Activated T-cell treated with anti-CD3 and anti-CD28 coated beads for 1 hour (primary cell): ENCODE measurements at regions not wholly inside any gene's neighbourhood (a gene's known extent, or its start where the extent isn't known, plus 50 kb on each side); places are given as distances from the start of the nearest gene placed in this dataset.

Experiments used
- DNase-seq: peaks from one replicate; pipeline ENCODE4 v3.0.0-alpha.2; 2020; ENCODE audit warnings: low read depth

DNA sequence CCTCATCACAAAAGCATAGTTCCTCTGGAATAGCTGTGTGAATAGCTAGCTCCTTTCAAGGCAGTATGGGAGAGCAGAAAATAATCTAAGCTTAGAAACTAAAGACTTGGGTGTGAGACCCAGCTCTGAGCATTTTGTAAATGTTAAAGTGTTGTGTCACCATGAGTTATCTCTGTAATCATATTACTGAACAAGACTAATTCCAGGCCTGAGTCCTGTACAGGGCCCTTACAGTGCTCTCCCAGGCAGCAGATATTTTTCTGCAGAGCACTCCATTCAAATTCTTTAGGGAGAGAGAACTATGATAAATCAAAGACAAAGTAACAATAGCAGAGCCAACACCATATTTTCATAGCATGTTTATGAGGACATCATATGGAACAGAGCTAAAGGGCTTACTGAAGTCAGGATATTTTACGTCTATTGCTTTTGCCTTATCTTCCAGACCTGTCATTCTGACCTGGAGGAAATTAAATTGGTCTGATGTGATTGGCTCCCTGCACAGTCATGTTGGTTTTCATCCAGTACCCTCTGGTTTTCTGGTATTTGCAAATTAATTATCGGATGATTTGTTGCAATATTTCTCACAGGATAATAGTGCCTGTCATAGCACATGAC, 172.6 kb upstream of the PPP2R3A start:
- DNase-seq: no peak

DNA sequence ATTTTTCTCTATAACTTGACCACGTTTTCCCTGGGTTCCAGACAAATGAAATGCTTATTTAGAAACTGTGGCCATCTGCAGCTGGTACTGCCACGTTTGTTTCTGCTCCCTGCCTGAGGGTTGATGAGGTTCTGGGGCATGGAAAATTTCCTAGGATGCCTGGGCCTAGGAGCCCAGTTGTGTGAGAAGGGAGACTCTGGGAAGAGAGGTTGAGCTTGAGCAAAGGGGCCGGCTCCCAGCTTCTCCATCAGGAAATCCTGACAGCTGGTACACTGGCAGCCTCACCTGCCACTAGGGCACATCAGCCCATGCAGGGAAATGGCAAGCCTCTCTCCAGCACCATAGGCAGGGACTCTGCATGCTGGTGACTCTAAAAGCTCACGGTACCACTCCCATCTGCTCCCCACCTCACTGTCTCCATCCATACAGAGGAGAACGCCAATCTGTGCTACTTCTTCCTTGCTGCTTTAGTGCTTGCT, 165.4 kb upstream of the PPP2R3A start:
- no peak for DNase-seq

GRCh38 chr3:135801018-135801417, 164.5 kb upstream of the PPP2R3A start:
- no peak for DNase-seq

- no peak for DNase-seq
Observed at GRCh38 chr3:135802171-135802570, 163.4 kb upstream of the PPP2R3A start.

GRCh38 chr3:135803028-135803692, 162.4 kb upstream of the PPP2R3A start:
- DNase-seq: no peak

DNA sequence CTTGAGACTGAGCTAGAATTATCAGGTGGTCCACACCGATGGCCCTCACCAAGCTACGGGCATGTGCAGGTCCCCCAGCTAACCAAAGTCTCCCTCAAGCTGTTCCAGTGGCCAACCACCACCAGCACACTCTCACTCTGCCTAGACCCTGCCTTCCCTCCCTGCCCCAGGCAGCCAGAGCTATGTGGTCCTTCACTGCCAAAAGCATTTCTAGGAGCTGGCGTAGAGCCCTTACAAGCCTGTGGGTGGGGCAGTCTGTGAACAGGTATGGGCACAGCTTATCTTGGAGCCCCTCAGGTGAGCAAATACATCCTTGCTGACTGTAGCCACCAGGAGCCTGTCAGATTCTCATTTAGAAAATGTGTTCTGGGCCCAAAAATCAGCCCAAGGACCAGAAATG, 159.8 kb upstream of the PPP2R3A start:
- DNase-seq: no peak

DNA sequence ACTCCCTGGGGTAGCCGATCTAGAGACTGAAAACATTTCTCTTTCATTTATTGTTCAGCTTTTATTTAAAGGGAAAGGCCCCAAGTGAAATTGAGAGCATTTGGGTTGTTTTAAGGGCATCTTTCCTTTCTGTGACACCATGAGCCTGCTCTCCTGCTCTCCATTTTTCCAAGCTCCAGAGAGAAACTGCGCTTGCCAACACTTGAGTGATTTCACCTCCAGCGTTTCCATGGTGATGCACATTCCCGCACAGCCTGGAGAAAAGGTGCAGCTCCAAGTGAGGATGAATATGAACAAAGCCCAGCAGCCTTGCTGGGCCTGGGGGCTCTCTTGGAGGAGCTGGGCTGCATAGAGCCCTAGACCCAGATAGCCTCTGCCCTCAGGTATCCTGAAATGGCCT, 159.2 kb upstream of the PPP2R3A start:
- DNase-seq: no peak

GRCh38 chr3:135807879-135808278, 157.6 kb upstream of the PPP2R3A start:
- no peak for DNase-seq

DNA sequence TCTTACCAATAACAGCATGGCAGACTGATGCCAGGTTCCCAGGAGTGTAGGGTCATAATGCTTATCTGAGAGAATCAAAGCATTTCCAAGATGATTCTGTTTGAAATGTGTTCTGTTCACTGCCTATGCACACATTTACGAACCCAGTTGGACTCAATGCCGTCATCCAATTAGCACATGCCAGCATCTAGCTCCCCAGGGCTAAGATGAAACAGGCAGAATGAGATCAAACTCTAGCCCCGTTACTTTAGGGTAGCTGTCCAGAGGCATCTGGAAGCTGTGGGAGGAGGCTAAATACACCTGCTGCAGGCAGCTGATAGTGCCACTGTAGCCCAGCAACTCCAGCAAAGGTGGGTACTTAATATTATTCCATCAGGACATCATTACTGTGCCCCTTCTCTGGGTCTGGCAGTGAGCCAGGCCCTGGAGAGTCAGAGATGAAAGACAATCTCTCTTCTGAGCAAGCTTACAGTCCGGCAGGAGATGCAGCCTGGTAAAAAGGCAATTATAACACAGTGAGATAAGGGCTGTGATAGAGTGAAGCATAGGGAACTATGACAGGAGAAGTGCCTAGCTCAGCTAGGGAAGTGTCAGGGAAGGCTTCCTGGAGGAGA, 156.4 kb upstream of the PPP2R3A start:
- DNase-seq: no peak

DNA sequence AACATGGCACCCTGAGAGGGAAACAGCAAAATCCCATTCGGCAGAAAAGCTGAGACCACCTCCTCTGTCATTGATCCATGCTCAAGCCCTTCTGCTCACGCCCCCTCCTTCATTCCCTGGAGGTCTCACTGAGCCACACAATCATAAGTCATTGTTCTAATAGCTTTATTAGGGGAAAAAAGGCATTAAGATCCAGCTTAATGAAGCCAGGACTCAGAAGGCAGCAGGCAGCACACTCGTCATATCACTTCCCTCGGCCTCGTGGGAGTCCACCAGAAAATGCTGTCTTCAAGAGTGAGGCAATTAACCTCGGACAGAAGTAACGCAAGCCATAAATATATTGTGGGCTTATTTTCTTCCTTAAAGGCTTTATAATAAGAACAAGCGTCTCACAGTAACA, 153.9 kb upstream of the PPP2R3A start:
- no peak for DNase-seq

GRCh38 chr3:135812057-135812456, 153.5 kb upstream of the PPP2R3A start:
- no peak for DNase-seq

- no peak for DNase-seq
Observed at GRCh38 chr3:135834465-135834864, 131.1 kb upstream of the PPP2R3A start.

DNA sequence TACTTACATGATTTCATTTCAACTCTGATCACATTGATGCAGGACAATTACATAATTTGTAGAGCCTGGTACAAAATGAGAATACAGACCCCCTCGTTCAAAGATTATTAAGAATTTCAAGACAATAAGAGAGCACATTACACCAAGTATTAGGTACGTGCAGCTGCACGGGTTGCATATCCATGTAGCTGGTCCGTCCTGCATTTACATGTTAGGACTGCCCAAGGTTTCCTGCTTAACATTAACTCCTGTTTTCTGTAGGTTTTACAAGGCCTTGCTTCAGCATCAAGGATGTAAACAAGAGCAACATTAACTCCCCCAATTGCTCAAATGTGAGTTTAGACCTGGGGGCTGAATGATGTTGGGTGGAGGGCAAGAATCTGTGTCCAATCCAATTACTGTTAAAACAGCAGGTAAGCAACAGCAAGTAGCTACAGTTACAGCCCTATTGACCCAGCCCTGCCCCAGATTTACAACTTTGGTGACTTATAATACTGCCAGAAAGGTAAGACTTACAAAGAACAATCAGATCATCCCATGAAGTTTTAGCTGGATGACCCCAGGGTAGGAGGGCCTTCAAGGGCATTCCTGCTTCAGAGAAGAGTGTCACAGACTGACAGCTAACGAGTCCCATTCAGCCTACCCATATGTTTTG, 127.4 kb upstream of the PPP2R3A start:
- no peak for DNase-seq

DNA sequence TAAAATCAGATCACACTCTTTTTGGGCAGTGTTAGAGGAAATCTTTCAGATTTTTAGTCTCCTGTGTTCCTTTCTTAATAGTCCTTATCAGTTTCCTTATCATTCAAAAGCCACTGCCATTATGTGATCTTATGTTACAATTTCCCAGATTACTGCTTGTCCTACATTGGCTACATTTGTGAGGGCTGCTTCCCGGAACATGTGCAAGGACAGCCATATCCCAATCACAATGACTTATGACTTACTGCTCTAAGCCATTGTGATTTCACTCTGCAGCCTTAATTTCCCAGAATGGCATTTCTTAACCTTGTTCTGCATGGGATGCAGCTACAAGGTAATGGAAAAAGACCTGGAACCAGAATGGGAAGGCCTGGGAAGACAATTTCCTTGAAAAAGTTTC, 125.1 kb upstream of the PPP2R3A start:
- DNase-seq: no peak

DNA sequence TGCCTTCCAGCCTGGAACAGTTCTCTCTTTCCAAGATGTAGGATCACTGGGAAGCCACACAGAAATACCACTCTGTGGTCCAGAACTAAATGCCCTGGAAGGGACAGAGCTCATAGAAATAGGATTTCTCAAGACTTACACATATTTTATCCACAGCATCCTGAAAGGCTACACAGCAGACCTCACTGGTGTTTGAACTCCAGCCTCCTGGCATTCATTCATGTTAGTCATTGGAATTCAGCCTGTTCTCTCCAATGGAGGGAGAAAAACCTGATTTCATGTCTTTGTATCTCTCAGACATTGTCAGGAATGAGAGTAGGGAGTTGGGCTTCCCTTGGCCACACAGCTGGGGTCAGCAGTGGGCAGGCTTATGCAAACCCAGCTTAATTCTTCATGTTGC, 121.1 kb upstream of the PPP2R3A start:
- DNase-seq: no peak

DNA sequence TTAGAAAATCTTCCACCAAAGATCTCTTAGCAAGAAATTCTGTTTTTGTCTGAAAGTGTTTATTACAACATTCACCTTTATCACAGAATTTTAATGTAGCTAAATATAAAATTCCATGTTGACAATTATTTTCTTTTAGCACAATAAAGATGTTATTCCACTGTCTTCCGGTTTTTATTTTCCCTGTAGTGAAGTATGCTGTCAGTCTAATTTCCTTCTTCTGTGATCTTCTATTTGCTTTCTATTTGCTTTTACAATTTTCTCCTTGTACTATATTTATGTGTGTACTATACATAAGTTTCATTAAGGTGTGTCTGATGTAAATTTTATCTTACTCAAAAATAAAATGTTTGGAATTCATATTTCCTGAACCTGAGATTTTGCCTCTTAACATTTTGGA, 117.5 kb upstream of the PPP2R3A start:
- no peak for DNase-seq

DNA sequence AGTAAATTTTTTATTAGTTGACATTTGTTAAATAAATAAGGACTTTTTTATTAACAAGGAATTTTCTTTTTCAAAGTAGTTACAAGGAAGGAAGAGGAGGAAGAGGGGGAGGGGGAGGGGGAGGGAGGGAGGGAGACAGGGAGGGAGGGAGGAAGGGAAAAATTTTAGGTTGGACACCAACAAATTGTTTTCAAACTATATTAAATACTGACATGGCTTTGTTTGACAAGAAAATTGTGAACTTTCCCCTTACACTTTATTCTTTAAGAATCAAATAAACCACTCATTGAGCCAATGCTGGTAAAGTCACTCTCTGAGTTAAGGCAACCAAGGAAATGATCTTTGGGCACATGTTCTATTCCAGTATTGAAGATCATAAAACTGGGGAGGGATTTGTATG, 115.7 kb upstream of the PPP2R3A start:
- no peak for DNase-seq

DNA sequence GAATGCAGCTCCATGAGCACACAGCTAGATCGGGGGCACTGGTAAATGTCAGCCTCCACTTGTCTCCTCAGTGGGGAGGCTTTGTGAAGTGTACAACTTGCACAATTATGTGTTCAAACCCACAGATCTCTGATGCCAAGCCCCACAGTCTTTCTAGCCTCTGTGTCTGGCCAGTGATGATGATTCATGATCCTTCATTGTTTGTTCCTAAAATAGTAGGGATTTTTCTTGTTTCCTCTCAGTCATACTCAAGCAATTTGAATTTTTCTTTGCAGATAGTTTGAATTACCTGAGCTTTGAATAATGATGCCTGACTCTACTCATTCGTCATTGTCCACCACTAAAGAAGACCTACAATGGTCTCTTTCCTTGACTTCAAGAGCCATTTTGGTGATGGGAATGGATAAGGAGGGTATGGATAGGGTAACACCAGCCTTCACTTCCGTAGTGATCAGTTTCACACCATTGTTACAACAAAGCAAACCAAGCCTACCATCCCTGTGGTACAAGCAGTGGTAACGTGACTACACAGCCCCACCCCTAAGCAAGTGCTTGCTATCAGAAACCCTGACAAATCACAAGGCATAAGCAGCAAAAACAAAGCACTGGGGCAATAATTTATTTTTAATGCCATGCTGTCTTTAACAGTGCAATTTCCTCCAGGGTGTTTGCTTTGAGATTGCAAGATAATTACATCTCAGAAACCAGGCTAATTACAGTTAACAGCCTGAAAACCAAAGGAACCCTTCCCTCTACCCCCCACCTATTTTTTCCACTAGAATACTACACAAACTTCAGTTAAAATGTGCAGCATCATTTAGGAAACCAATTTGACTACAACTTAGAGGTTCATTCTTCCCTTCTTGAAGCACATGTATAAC, 114.1 kb upstream of the PPP2R3A start:
- DNase-seq: no peak

GRCh38 chr3:135853981-135854380, 111.5 kb upstream of the PPP2R3A start:
- DNase-seq: no peak

- DNase-seq: no peak
Observed at GRCh38 chr3:135860761-135861160, 104.8 kb upstream of the PPP2R3A start.

DNA sequence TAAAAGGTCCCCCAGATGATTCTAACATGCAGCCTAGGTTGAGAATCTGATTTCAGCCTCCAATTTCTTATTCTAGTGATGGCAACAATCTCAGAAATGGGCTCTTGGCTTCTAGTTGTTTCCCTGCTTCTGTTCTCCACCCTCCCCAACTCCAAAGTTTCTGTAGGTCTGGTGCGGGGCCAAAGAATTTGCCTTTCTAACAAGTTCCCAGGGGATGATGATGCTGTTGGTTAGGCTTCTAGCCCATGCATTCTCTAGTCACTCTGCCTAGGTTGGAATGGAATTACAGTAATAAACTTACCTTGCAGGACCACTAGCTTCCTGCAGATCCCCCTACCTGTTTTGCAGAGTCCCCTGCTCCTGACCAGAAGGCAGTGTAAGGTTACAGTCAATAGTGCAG, 103.2 kb upstream of the PPP2R3A start:
- no peak for DNase-seq

DNA sequence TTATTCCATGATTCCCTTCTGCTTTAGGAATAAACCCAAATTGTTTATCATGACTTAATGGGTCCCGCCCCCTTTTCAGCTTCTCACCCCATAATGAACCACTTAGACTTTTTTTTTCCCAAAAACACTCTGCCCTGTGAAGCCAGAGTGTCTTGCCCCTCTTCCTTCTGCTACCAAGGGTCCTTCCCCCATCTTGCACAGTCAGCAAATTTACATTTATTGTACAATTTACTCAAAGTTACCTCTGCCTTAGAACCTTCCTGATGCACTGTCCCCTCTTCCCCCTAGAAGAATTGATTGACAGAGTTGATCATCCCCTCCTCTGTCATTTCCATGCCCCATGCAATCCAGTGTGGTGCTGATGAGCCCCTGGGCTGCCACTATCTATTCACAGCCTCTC, 101.5 kb upstream of the PPP2R3A start:
- DNase-seq: no peak
